Activated effector memory CD4-positive, alpha-beta T cell treated with anti-CD3 and anti-CD28 coated beads, Interleukin-2, amount 50 U/mL, for 16 hours (primary cell): ENCODE measurements at regions not wholly inside any gene's neighbourhood (a gene's known extent, or its start where the extent isn't known, plus 50 kb on each side); places are given as distances from the start of the nearest gene placed in this dataset.
"Not testable (repeated sequence)": the region's sequence is repeated elsewhere in the genome, so short reads cannot be mapped to it uniquely, and the experiment has no call there.

Experiments
- DNase-seq: peaks from one replicate; pipeline ENCODE4 v3.0.0-alpha.2; 2020

GRCh38 chr21:16426936-16427335 lies 697.2 kb downstream of the USP25 start:
- no peak for DNase-seq

GRCh38 chr21:16427587-16428087 lies 697.9 kb downstream of the USP25 start:
- DNase-seq = no peak

DNA sequence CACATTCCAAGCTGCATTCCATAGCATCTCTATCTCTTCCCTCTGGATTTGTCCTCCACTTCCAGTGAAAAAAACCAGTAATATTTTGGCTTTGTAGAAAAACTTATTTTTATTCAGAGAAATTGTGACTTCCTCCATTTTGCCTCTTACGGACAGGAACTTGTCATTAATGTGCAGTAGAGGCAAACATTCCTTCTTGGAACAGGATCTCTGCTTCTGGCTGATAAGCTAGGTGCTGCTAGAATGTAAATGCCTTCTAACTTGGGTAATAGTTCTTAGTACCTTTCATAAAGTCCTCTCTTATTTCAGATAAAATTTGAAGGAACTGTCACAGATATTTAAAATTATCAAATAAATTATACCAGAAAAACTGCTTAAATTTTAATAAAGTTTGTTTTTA lies 707.8 kb downstream of the USP25 start:
- no peak for DNase-seq

GRCh38 chr21:16438761-16439160 lies 709.0 kb downstream of the USP25 start:
- DNase-seq = no peak

GRCh38 chr21:16441789-16442188 lies 712.0 kb downstream of the USP25 start:
- DNase-seq = no peak

GRCh38 chr21:16454399-16454798 lies 724.6 kb downstream of the USP25 start:
- no peak for DNase-seq

DNA sequence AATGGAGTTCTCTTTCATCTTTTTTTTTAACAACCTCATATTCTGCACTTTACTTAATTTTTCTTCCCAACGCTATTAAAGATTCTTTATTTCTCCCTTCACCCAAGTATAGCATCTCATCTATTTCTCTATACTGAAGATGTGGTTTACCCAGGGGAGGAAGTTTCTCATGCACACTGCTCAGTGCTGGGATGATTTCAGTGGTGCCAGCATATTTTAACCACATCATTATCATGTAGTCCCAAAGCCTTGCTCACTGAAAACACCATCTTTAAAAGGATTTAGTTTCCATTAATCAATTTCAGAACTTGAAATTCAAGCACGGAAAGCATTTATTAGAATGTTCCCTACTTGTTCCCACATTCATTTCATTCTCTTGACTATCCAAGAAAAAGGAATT lies 725.7 kb downstream of the USP25 start:
- no peak for DNase-seq

- no peak for DNase-seq
Observed at GRCh38 chr21:16455978-16456377, 726.2 kb downstream of the USP25 start.

DNA sequence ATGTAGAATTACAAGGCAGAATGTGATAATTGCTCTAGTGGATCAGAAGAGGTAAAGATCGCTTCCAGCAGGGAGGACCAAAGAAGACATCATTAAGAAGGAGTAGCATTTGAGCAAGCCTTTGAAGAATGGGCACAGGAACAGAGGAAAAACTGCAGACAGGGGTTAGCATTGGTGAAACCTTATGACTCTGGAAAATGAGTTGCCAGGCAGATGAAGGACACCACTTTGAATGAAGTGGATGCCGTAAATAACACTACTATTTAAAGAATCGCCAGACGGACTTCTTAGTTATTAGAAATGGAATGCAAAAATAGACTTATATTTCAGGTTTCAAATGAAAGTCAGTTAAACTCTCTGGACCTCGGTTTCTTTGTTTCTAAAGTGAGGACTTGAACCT lies 727.7 kb downstream of the USP25 start:
- DNase-seq = no peak

DNA sequence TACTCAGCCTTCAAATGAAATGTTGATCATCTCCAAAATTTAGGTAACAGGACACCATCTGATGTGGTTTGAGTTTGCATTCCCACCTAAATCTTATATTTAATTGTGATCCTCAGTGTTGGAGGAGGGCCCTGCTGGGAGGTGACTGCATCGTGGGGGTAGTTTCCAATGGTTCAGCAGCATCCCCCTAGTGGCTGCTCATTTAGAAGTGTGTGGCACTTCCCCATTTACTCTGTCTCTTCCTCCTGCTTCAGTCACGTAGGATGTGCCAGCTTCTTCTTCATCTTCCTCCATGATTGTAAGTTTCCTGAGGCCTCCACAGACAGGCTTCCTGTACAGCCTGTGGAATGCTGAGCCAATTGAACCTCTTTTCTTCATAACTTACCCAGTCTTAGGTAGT lies 731.2 kb downstream of the USP25 start:
- DNase-seq = no peak

GRCh38 chr21:16464211-16464889 lies 734.6 kb downstream of the USP25 start:
- DNase-seq = not testable (repeated sequence)

DNA sequence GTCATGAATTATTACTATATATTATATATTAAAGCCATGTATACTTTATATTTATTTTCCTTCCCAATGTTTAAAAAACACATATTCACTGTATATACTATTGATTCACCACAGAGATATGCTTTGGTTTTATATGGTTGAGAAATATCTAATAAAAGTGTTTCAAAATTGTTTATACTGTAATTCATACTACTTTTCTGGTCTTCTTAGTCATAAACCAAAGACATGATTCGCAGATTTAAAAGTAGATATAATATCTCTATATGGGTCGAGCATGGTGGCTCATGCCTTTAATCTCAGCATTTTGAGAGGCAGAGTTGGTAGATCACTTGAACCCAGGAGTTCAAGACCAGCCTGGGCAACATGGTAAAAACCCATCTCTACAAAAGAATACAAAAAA lies 738.4 kb downstream of the USP25 start:
- DNase-seq = no peak

- no peak for DNase-seq
Observed at GRCh38 chr21:16473988-16474387, 744.2 kb downstream of the USP25 start.

GRCh38 chr21:16476056-16476825 lies 746.5 kb downstream of the USP25 start:
- no peak for DNase-seq

DNA sequence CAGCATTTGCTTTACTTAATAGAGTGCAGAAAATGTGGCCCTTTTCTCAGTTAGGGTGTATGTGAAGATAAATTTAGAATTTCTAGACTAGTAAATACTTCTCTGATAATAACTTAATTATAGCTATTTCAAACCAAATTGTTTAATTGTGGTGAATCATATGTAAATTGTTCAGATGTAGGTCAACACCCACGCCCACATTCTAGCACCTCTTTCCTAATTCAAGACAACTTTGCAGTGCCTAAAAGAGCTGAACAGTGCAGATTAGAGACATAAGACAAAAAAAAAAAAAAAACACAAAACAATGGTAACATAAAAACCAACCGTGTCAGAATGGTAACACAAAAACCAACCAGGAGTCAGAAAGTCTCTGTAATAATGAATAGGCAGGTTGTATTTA lies 758.3 kb downstream of the USP25 start:
- no peak for DNase-seq

DNA sequence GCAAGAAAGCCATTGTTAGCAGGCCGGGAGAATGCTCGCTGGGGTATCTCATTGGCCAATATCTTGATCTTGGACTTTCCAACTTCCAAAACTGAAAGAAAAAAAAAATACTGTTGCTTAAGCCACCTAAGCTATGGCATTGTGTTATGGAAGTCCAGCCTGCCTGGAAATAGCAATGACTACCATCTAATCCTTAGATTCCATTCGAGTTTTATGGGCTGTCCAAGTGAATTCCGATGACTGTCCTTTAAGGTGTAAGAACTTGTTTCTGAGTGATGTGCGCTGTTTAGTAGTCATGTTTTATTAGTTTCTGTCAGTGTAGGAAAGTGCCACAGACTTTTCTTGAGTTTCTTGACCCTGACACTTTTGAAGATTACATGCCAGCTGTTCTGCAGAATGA lies 762.6 kb downstream of the USP25 start:
- DNase-seq = no peak

- DNase-seq = no peak
Observed at GRCh38 chr21:16492892-16493291, 763.1 kb downstream of the USP25 start.

DNA sequence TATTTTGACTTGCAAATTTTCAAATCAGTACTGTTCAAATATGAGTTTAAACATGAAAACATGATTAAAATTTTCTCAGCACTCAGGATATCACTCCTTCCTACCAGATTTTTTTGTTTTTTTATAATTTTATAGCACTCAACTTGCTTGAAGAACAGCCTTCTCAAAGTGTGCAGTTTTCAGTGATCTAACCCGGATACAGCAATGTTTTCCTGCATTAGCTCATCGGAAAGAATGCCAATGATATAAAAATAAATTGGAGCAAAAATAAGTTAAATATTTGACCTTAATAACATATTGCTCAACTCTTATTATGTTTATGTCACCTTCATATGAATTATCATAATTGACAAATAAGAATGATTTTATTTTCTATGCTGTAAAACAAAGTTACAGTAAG lies 766.8 kb downstream of the USP25 start:
- DNase-seq = no peak

- no peak for DNase-seq
Observed at GRCh38 chr21:16500271-16500670, 770.5 kb downstream of the USP25 start.

GRCh38 chr21:16502273-16502672 lies 772.5 kb downstream of the USP25 start:
- DNase-seq = no peak

GRCh38 chr21:16502897-16503296 lies 773.1 kb downstream of the USP25 start:
- DNase-seq = no peak

DNA sequence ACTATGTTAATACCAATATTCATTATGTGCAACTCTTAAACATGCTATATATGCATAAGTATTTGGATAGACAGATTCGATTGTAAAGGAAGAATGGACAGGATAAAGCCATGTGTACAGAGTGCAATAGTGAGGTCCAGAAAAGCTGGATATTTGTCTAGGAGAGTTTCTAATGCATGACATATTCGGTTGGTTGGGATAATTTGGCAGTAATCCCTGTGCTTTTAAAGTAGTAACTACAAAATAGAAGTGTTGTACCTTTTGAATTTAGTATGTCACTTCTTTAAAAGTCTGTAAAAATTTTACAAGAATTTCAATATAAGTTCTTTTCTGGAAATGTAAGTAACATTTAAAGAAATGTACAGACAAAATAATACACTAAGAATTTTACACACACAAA lies 774.5 kb downstream of the USP25 start:
- no peak for DNase-seq

DNA sequence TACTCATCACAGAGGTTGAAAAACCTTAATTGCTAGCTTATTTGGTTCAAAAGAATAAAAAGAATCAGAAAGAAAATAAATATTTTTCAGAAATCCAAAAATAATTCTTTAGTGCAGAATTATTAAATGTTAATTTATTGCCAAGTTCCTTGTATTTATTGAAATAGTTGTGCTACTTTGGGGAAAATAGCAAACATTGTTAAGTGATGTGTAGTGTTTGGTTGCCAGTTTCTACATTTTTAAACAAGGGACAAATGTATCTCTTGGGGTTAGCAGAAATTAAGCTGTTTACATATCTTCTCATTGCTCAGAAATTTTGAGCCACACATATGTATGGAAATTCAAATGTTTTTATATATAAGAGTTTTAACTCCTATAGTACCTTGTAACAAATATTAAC lies 775.0 kb downstream of the USP25 start:
- DNase-seq = no peak

DNA sequence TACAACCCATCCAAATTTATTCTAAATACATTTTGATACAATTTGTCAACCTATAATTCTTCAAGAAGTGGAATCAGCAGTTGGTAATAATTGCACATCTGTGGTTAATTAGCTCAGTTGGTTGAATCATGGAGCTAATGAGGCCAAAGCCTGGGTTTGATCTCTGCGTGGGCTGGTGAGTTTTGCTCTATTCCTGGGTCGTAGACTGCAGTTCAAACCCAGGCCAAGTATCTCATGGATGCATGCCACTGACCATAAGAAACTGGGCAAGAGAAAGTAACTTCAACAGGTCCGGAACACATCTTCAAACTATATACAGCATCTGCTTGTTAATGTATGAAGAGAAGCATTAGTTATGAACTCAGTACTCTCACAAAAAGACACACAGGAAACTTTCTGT lies 779.7 kb downstream of the USP25 start:
- no peak for DNase-seq

DNA sequence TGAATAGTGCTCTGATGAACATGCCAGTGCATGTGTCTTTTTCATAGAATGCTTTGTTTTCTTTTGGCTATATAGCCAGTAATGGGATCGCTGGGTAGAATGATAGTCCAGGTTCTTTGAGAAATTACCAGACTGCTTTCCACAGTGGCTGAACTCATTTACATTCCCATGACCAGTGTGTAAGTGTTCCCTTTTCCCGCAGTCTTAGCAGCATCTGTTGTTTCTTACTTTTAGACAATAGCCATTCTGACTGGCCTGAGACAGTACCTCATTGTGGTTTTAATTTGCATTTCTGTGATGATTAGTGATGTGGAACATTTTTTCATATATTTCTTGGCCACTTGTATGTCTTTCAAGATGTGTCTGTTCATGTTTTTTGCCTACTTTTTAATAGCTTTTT lies 784.5 kb downstream of the USP25 start:
- no peak for DNase-seq
